HuH-7 (cell line): ENCODE measurements at regions not wholly inside any gene's neighbourhood (a gene's known extent, or its start where the extent isn't known, plus 50 kb on each side); places are given as distances from the start of the nearest gene placed in this dataset.

ENCODE experiments used
- DNase-seq: peaks from one replicate; pipeline ENCODE4 v3.0.0; 2011; ENCODE audit warnings: low spot score

DNA sequence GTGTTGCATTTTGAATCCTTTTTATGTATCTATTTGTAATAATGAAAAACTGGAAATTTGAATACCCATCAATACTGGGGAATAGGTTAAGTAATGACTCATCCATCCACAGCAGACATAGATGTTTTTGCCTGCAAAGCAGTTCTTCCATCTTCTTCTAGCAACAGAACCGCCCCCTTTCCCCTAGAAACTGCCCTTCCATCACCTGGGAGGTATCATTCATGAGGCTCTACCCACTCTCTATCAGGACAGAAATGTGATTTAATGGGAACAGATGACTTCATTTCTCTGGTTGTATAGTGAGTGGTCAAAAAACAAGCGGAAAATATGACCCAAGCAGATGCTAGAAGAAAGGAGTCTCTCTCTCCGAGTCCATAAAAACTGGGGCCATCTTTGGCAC is 532.8 kb downstream of the UQCRFS1 start:
- no peak for DNase-seq

DNA sequence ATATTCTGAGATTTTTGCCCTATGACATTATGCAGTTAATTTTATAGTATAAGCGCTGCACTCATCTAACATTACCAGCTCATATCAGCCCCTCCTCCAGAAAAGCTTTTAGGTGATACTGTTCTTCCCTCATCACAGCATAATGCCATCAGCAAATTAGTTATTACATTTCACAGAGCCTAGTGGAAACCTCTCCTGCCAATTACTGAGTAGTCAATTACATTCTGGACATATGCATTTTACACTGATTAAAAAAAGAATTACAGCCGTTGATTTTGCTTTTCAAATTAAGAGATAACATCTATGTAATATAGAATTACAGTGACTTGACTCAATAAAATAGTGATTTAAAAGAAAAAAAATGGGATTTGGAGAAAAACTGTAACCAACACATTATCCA is 542.1 kb downstream of the UQCRFS1 start:
- DNase-seq = no peak

DNA sequence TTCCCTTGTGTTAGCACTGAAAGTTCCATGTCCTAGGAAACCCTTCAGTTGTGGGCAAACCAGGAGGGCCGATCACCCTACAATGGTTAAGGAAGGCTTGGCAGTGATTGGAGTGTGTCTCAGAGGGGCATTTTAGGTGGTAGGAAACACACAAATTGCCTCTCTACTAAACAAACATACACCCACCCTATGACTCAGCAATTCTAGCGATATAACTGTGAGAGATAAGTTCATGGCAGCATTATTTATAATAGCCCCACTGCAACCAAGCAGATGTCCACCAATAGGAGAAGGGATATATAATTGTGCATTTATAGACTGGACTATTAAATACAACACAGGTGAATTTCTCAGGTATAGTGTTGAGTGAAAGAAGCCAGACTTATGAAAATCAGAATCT is 543.1 kb downstream of the UQCRFS1 start:
- no peak for DNase-seq

DNA sequence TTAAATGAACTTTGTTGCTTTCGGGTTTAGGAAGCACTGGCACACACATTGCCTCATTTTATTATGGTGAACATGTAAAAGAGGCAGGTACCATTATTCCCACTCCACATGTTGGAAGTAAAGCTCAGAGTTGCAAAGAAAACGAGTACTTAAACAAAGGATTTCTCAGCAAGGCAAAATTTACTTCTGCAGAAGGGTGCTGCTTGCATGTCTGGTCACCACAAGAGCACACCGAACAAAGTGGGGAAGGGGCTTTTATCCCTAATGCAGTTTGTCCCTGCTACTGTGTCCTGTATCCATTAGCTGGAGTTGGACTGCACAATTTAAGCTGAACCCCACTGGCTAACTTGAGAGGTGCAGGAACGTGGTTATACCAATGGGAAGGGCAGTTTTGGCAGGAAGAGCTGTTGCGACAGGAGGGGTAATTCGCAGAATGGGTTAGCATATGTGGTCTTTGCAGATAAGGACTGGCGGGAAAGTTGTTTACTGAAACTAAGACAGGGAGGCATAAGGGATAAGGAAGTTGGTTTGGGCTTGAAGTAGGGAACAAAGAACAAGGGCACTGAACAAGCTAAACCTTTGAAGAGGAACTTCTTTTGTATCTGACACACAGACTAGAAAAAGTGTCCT is 545.5 kb downstream of the UQCRFS1 start:
- DNase-seq = no peak

DNA sequence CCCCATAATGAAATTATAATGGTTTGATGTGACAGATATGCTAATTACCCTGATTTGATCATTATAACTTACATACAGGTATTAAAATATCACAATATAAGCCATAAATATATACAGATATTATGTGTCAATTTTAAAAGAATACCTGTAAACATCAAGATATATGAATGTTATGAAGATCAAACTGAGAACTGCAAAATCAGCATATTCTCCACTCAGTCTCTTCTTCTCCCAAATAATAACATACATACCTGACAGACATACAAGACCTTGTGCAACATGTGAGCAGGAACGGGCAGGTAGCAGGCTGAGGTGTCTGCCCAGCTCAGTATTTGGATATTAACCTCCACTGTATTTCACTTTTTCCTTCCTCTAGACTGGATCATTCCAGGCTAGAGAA is 547.2 kb downstream of the UQCRFS1 start:
- DNase-seq = no peak

DNA sequence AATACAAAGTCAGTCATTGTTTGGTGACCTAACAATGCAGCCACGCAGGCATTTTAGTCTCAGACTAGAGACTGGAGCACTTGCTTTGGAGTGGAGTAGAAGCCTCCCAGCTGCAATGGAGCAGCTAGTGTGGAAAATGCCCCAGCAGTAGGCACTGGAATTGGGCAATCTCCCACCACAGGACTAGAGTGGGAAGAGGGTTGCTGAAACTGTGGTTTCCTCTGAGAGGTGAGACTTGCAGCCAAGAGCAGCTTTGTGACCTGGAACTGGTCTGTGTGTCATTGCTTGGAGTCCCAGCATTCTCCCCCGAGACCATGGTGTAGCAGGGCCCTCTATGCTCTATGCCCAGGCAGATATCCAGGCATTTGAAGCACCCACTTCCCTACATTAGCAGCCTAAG is 556.3 kb downstream of the UQCRFS1 start:
- DNase-seq = no peak

DNA sequence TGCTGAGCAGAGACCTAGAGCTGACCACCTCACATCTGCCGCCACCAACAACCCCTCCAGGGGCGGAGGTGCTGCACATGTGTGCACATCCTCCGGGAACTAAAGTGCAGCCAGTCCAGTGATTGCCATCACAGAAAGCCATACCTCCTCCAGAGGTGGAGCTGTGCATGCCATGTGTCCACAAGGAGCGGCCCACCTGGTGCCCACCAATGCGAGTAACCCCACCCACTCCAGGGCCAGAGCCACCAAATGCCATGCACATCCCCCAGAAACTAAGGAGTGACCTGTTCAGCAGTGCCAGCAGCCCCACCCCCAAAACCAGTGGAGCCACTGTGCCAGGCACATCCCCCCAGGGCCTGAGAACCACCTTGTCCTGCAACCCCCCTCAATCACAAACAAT is 557.9 kb downstream of the UQCRFS1 start:
- DNase-seq = no peak

DNA sequence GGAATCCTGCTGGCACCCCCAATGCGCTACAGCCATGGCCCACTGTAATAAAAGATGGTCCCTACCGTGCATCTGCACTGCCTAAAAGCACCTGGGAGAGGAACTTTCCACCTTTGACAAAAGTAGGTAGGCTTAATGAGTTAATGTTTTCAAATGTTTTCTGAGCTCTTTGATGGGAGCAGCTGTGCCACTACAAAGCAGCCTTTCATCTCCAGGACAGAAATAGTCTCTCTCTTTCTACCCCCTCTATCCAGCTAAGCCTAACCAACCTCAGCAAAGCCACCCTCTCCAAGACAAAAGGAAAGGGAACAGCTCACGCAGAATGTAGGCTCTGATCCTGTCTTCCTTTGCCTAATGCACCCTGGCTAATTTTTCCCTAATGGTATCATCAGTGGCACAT is 560.2 kb downstream of the UQCRFS1 start:
- DNase-seq = no peak

DNA sequence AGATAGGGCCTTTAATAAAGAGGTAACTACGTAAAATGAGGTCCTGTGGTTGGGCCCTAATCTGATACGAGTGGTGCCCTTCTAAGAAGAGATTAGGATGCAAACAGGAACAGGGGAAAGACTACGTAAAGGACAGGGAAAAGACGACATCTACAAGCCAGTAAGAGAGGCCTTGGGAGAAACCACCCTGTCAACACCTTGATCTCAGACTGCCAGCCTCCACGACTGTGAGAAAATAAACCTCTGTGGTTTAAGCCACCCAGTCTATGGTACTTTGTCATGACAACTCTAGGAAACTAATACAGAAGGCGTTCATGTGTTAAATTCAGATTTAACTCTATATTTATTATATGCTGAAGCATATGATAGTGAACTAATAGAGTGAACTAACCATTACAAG is 566.3 kb downstream of the UQCRFS1 start:
- DNase-seq = no peak

DNA sequence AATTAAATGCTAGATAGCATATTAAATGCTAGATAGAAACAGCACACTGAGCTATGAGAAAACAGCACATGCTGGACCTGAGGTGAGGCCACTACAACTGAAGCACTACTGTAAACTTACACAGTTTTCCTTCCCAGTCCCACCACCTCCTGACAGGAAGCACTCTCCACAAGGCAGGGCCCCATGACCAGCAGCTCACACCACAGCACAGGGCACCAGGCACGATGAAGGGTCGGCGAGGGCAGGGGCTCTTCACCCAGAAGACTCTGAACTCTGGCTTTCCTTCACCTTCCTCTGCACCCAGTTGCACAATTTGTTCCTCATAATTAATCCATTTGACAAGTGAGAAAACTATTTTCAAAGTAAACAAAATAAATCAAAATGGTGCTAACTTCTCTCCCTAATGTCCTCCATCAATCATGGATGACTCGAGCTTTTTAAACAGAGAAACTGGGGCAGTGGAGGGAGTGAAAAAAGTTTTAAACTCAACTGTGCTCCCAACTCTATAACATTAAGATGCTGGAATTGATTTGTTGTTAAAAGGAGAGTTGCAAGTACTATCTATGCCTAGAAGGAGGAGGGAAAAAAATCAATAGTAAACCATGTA is 568.7 kb downstream of the UQCRFS1 start:
- DNase-seq = no peak

DNA sequence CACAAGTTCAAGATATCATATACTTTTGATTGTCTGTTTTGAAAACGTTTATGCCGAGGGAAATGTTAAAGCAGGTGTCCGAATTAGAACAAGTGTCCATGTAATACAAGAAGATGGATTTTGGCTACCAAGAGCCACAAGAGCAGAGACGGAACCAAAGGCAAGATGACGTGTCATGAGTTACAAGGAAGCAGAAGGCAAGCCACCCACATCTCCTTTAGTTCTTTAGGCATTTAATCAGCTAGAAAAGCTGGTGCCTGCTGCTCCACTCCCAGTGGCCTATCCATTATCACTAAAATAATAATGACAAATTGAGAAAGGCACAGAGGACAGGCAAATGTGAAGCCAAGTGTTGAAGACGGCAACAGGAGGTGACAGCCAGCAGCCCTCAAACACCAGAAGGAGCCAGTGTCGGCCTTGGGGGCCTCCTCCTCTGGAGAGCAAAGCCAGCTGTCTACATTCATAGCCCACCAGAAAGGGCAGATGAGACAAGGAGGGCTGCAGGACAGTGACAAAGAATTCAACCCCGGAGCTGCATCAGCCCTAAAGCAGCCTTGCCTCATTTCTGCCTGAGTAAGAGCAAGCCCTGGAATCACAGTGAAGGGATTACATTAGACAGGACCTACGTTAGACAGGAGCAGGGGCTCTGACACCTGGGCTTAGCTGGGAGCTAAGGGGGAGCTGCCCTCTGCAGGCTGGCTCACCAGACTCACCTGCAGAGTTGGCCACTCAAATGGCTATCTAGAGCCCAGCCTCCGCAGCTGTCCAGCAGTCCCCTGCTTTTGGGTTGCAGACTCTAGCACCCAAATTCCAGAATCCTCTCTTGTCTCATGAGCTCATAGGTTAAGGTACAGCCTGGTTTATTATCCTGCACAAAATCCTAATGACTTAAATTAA is 569.9 kb downstream of the UQCRFS1 start:
- no peak for DNase-seq

DNA sequence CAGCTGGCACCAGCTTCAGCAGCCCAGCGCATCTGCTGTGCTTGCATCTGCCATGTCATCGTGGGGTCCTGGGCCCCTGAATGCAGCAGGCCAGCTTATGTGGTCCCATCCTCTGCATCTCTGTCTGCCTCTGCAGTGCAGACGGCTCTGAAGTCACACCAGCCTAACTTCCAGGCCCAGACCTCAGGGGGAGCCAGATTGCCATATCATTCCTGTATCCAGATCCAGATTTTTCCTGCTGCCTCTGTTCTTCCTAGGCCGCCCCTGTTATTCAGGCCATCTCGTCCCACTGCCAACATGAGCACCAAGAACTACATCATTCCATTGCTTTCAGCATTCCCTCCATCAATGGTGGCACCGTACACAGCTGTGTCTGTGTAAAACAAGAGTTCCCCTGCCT is 571.6 kb downstream of the UQCRFS1 start:
- no peak for DNase-seq

DNA sequence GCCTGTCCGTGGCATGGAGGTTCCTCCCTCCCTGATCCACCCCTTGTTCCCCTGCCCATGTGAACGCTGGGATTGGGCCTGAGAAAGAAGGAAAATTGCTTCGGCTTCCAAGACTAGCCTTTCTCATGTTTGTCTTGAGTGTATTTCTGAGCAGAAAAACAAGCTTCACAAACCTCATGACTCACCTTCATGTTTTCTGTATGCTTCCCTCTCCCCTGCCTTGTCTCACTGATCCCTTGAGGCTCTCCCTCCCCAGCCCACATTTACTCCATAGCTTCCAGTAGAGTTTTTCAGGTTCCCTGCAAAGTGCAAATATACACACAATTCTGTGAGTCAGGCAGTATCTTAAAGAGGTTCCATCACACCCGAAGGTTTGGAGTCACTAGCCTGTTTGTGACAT is 572.4 kb downstream of the UQCRFS1 start:
- no peak for DNase-seq

DNA sequence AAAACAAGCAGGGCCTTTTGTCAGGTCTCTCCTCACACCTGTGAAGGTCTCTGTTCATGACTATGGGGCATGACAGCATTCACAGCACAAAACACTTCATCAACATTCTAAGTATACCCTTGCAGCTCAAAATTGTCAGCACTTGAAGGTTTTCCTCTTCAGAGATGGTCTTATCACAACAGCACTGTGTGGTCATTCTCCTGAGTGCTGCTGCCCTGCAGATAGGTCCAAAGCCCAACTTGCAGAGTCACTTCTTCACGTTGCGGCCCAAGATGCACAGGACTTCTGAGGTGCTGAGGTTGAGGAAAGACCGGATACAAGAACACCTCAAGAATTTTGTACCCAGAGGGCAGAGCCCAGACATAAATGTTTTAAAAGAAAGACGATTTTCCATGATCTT is 574.5 kb downstream of the UQCRFS1 start:
- no peak for DNase-seq

DNA sequence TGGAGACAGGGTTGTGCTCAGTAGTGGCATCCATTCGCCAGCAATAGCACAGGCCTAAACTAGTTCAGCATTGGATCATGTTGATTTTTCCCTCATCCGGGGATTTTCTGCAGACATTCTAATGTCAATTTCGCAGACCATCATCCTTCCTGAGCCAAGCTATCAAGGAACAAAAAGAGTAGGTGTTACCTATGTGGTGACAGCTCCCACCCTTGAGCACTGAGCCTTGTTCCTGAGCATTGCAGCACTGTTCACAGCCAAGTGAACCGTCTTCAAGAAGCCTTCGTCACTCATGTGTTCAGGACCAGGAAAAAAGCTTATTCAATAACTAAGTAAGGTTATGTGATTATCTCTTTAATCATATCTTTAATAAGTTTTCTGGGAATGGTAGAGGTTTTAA is 576.2 kb downstream of the UQCRFS1 start:
- DNase-seq = no peak

DNA sequence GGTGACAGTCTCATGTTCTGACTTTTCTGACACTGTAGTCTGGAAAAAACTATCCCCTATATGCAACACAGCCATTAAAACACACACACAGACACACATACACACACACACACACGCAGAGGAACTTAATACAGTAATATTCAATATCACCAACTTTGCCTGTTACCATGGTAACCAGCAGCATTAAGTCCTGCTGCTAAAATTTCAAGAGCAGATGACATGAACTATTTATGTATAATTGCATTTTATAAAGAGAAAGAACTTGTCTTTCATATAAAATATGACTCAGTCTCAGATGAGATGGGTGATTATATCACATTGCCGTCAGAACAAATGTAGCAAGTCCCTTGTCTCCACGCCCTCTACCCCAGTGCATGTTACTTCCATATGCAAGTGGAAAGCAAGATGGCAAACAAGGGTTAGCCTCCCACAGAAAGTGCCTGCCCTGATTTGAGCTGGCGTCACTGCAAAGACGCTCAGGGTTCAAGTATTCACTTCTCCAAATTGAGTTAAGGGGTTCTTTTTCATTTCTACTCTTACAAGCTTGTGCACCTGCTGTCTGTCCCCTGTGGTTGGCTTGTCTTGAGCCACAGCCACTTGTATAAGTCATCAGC is 576.8 kb downstream of the UQCRFS1 start:
- no peak for DNase-seq

DNA sequence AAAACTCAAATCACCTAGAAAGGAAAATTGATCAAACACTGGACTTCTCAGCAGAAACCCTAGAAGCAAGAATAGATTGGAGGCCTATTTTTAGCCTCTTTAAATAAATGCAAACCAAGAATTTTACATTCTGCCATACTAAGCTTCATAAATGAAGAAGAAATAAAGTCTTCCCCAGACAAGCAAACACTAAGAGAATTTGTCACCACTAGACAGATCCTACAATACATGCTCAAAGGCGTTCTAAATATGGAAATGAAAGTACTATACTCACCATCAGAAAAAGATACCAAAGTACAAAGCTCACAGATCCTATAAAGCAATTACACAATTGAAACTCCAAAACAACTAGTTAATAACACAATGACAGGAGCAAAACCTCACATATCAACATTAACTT is 578.1 kb downstream of the UQCRFS1 start:
- DNase-seq = no peak

DNA sequence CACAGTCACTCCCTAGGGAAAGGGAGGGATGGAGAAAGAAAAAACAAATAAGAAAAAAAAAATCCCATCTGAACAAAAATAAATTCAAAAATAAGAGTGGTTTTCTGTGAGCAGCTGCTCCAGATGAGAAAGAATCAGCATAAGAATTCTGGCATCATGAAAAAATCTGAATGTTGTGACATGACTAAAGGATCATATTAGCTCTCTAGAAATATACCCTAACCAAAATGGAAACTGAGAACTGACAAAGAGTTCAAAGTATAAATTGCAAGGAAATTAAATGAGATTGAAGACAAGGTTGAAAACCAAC is 579.0 kb downstream of the UQCRFS1 start:
- no peak for DNase-seq

DNA sequence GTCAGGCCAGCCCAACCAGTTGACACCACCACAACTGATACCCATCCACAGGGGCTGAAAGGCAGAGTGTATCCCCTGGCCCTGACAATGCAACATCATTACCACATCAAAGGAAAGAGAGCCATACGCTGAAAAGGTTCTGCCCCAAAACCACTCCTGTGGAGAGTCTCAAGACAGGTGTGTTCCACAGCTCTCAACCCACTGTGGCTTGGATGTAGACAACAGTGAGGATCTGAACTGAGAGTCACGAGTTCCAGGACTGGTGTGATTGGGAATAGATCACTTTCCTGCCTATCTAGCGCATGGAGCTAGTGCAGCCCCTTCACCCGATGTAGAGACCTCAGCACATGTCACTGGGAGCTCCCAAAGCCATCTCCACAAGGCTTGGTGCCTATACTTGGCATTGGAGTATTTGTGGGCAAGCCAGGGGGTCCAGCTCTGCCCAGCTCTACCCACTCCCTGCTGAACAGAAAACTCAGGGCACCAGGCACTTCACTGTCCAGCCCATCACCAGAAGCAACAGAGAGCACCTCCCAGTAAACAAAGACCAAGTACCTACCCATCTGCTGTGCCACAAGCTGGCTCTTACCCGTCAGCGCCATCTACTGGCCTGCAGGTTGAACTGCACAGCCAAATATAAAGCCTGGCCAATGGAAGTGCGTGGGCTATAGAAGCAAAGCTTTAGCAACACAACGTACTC is 579.5 kb downstream of the UQCRFS1 start:
- peak; percentile 27 for DNase-seq

DNA sequence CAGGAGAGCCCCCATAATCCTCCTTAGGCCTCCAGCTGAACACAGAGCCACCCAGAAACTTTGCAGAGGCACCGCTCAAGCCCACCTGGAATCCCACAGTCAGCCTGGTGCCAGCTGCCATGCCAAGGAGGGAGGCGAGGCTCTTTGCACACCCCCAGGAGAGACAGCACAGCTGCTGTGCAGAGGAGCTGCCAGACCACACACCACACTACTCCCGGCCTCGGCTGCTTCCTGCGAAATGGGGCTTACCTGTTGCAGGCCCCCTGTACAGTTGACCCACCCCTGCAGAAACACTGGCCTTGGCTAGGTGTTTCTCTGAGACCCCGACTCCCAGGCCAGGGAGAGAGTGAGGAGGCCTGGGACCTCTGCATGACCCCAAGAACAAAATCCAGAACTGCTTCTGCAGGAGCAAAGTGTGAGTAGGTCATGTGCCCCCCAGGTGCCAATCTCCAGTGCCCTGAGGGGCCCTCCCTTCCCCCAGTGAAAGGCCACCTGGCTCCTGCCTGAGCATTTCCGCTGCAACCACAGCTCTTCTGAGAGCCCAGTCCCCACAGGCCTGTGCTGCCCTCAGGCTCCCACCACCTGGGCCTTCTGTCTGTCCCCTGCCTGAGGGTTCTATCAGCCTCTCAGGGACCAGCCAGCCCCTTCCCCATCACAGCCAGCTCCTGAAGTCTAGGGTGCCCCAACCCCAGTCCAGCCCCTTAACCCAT is 580.4 kb downstream of the UQCRFS1 start:
- DNase-seq = no peak

DNA sequence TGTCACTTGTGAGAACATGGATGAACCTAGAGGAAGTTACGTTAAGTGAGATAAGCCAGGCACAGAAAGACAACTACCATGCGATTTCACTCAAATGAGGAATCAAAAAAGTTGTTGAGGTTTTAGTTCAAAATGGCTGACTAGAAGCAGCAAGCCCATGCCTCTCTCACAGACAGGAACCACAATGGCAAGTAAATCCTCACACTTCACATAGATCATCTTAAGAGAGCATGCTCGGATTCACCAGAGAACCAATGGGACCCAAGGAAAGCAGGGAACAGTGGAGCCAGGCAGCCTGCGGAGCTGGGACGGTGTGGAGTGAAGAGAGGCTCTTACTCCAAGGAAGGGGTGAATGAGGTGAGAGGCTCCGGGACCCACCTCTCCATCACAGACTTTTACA is 581.0 kb downstream of the UQCRFS1 start:
- DNase-seq = no peak

DNA sequence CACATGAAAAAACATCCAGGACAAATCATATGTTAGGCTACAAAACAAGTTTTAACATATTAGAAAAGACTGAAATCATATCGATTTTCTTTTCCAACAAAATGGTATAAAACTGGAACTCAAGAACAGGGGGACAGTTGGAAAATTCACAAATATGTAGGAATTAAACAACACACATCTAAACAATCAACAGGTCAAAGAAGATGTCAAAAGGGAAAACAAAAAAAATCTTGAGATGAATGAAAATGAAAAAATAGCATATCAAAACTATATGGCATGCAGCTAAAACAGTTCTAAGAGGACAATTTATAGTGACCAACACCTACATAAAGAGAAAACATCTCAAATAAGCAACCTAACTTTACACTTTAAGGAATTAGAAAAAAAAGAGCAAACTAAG is 585.3 kb downstream of the UQCRFS1 start:
- DNase-seq = no peak
